Motor neuron (in vitro differentiated cells): ENCODE measurements at regions not wholly inside any gene's neighbourhood (a gene's known extent, or its start where the extent isn't known, plus 50 kb on each side); places are given as distances from the start of the nearest gene placed in this dataset.

ENCODE experiments used
- ATAC-seq, 8 experiments: fragments of 200-7000 bp; cut with Tn5 transposase; replicated peaks in 6 of 8; 2 replicates each; pipeline ENCODE4 v1.8.0; 2021; ENCODE audit warnings: mild to moderate bottlenecking in 8 of 8, moderate library complexity in 8 of 8
- H3K27ac ChIP-seq, 2 donors: fragments of 250-450 bp; sonication (Bioruptor Pico); 2 replicates each; pipeline ENCODE4 v1.9.0; 2021; ENCODE audit warnings: antibody characterized with exemption in 2 of 2, mild to moderate bottlenecking in 2 of 2, moderate library complexity in 1 of 2
- H3K4me1 ChIP-seq, 2 donors: fragments of 250-450 bp; sonication (Bioruptor Pico); replicated peaks in 1 of 2; 2 replicates each; pipeline ENCODE4 v1.6.1; 2021; ENCODE audit warnings: antibody characterized with exemption in 2 of 2, mild to moderate bottlenecking in 2 of 2, moderate library complexity in 1 of 2
- H3K4me3 ChIP-seq, 5 donors: fragments of 250-450 bp; sonication (Bioruptor Pico); 2 replicates each; pipeline ENCODE4 v1.9.0; 2021; ENCODE audit warnings: antibody characterized with exemption in 5 of 5, mild to moderate bottlenecking in 5 of 5, moderate library complexity in 4 of 5
- WGBS, 10 experiments: fragments of 450-650 bp; shearing (Covaris generic); methylation state at CpG; one replicate each; pipeline ENCODE4 v1.0.0; 2022; 5-methylcytosine and 5-hydroxymethylcytosine counted together
- in situ Hi-C, 9 experiments: fragments of 400-800 bp; cut with MboI; loops; one replicate each; pipeline ENCODE4 v1.15.0; 2021; ENCODE audit warnings: low sequenced_read_pairs in 9 of 9, low pct_unique_long_range_greater_than_20kb in 2 of 9; ENCODE audit not compliant: unreplicated experiment in 9 of 9

DNA sequence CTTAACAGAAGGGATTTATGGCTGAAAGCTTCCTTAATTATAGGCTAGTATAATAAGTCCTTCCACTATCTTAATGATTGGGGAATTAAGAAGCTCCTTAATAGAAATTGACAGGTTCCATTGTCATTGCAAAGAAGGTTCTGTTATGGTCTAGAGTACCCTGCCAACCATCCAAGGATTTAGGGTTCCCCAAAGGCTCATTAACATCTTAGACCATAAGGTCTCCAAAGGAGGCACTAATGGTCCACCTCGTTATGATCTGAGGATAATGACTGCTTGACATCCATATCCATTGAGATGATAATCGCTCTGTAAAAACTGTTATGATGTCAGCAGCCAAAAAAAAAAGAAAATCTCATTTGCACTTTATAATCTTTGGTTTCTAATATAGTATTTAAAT lies 441.6 kb downstream of the GBA3 start:
- in situ Hi-C loops = no loop called here

GRCh38 chr4:23130845-23131244 lies 438.1 kb downstream of the GBA3 start:
- 41 to 100% (median 85%) methylated on average over 2 of the region's 2 CpGs; no CpG with 5 or more reads in 1 of the 10 experiments for WGBS, 10 experiments
- no peak for ATAC-seq
- H3K27ac ChIP-seq = no peak overlapping the region
- in situ Hi-C loops = no loop called here
- no peak overlapping the region for H3K4me3 ChIP-seq
- peaks cover 0 to 7% of the 10 kb centered on the region in 2 donors for H3K4me1 ChIP-seq

More for the DNA sequence above, 441.6 kb downstream of the GBA3 start:
- Histone ChIP-seq H3K27ac (no peak overlapping the region), H3K4me1 (peaks cover 0 to 7% of the 10 kb centered on the region in 2 donors), H3K4me3 (no peak overlapping the region)
- WGBS, 10 experiments = 44 to 92% (median 67%) methylated on average over 2 of the region's 2 CpGs; no CpG with 5 or more reads in 3 of the 10 experiments
- ATAC-seq = peak in 1 of 8 experiments; percentile 69

DNA sequence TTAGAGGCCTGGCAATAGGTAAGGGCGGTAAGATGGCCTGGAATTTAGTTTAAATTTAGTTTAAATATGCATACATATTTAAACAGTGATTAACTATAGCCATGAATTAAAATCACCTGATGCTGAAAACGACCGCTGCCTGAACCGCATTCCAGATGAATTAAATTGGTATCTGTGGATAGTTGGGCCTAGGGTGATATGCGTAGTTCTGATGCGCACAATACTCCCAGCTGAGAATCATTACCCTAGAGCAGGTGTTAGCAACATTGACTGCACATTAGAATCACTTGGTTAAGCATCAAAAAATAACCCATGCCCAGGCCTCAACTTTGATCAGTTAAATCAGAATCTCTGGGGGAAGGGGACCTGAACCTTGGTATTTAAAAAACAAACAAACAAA lies 432.4 kb downstream of the GBA3 start:
- 7 to 100% (median 81%) methylated on average over 1 to 6 of the region's 6 CpGs; no CpG with 5 or more reads in 2 of the 10 experiments for WGBS, 10 experiments
- peak in 2 of 8 experiments; percentile 79 to 96 for ATAC-seq
- in situ Hi-C loops = no loop called here

DNA sequence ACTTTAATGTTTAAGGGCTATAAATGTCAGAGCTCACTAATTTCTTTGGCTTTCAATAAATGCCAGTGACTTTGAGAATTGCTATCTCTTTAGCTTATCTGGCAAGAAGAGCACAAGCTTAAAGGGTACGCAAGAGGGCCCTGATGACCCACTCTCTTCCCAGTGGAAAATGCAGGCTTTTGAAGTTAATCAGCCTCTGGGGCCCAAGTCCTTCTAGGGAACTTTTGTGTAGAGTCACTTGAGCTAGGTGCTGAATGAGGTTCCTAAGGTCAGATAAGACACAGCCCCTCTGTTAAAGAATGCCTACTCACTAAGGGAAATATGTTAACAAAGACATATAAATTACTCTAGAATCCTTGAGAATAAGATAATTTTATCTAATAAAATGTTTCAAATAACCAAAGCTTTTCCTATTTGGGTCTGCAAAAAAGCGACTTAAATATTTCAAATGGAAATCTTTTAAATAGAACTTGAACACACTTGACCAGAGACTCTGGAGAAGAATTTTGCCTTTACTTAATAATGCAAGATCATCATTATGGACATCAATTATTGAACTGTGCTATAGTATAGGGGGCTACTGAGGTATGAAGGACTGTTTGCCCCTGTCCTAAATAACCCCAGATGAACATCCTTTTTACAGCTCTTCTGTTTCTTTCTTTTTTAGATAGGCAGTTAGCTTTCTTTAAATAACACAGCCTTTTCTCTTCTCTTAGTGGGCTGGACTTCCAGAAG lies 430.1 kb downstream of the GBA3 start:
- Histone ChIP-seq H3K27ac (no peak overlapping the region), H3K4me1 (peaks cover 0 to 3% of the 10 kb centered on the region in 2 donors), H3K4me3 (no peak overlapping the region)
- in situ Hi-C loops = no loop called here
- no peak for ATAC-seq
- WGBS, 10 experiments = 80 to 100% (median 100%) methylated on average over 1 to 2 of the region's 2 CpGs; no CpG with 5 or more reads in 1 of the 10 experiments

More for the DNA sequence above, 432.4 kb downstream of the GBA3 start:
- Histone ChIP-seq H3K4me1 (peaks cover 0 to 3% of the 10 kb centered on the region in 2 donors), H3K4me3 (no peak overlapping the region), H3K27ac (no peak overlapping the region)

DNA sequence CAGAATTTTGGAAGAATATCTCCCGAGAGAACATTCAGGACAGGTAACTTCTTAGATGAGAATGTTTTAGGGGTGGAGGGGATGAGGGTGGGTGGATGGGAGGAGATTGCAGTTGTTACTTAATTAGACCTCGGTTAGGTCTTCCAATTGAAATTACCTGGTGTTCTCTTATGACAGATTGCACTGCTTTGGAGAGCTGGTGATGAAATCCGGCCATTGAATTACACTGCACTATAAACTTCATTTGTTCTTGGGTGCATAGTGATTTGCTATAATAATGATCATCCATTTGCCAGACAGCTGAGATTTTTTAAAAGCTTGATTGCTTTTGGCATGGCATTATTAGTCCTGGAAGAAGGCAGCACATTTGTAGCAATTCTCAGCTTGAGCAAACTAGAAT lies 427.6 kb downstream of the GBA3 start:
- Histone ChIP-seq H3K4me3 (no peak overlapping the region), H3K4me1 (peaks cover 0 to 3% of the 10 kb centered on the region in 2 donors), H3K27ac (no peak overlapping the region)
- in situ Hi-C loops = no loop called here
- WGBS, 10 experiments = 0 to 100% (median 79%) methylated on average over 1 to 3 of the region's 3 CpGs; no CpG with 5 or more reads in 4 of the 10 experiments
- peak in 5 of 8 experiments; percentile 30 to 77 (median 56) for ATAC-seq

GRCh38 chr4:23117826-23118225 lies 425.1 kb downstream of the GBA3 start:
- Histone ChIP-seq H3K4me3 (no peak overlapping the region), H3K4me1 (peaks cover 0 to 3% of the 10 kb centered on the region in 2 donors), H3K27ac (no peak overlapping the region)
- WGBS, 10 experiments = 0 to 100% (median 78%) methylated on average over 1 of the region's 1 CpG; no CpG with 5 or more reads in 1 of the 10 experiments
- in situ Hi-C loops = no loop called here
- no peak for ATAC-seq

GRCh38 chr4:23114538-23114937 lies 421.8 kb downstream of the GBA3 start:
- Histone ChIP-seq H3K4me3 (no peak overlapping the region), H3K27ac (no peak overlapping the region), H3K4me1 (no peaks in the 10 kb centered on the region)
- in situ Hi-C loops = no loop called here
- ATAC-seq = no peak
- 10 to 100% (median 73%) methylated on average over 1 of the region's 1 CpG; no CpG with 5 or more reads in 2 of the 10 experiments for WGBS, 10 experiments

DNA sequence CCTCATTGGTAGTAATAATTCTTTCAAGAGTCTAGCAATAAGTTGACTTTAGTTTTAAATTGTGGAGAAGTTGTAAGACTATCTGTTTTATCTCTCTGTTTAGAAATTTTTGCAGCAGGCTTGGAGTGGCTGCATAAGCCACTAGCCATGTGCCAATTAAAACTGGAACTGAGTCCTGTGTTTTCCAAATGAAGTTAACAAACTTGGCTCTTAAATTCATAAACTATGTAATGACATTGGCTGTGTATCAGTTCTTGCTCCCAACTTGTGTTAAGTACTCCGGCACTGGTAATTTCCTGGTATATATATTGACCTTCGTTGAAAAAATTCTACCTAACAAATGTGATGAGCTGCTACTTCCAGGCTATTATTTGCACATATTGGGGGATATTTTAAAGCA lies 420.4 kb downstream of the GBA3 start:
- no peak overlapping the region for H3K4me3 ChIP-seq
- in situ Hi-C loops = no loop called here
- no peak overlapping the region for H3K27ac ChIP-seq
- no peaks in the 10 kb centered on the region for H3K4me1 ChIP-seq
- ATAC-seq = no peak
- 0 to 100% (median 80%) methylated on average over 1 to 2 of the region's 2 CpGs; no CpG with 5 or more reads in 3 of the 10 experiments for WGBS, 10 experiments

DNA sequence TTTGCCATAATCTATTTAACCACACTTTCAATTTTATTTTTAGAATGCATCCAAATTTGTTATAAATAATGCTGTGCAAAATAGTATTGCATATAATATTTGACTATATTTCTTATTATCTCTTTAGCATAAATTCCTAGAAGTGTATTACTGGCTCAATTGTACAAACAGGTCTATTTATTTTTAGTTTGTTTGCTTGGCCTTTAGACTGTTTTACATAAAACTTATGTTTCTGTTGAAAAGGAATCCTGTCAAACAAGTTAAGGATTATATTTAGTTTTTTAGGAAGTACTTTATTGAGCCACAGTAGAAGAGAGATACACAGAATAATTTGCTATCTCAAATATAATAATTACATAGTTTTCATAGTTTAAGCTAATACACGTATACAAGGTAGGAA lies 413.8 kb downstream of the GBA3 start:
- H3K27ac ChIP-seq = no peak overlapping the region
- no peaks in the 10 kb centered on the region for H3K4me1 ChIP-seq
- ATAC-seq = no peak
- in situ Hi-C loops = no loop called here
- H3K4me3 ChIP-seq = no peak overlapping the region
- 64 to 100% (median 92%) methylated on average over 1 of the region's 1 CpG; no CpG with 5 or more reads in 3 of the 10 experiments for WGBS, 10 experiments

DNA sequence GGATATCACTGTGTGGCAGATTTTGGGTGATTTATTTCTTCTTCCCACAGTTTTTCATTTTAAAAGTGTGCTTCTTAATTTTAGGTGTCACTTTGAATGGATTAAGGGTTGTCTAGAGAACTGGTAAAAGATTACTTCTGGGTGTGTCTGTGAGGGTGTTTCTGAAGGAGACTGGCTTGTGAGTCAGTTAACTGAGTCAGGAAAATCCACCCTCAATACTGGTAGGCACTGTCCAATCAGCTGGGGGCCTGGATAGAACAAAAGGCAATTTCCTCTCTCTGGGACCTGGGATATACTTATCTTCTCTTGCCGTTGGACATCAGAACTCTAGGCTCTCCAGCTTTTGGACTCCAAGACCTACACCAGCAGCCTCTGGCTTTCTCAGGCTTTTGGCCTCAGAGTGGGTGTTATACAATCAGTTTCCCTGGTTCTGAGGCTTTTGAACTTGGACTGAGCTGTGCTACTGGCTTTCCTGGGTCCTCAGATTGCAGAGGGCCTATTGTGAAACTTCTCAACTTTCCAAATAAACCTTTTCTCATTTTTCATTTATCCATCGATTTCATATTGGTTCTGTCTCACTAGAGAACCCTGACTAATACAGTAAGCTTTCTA lies 413.1 kb downstream of the GBA3 start:
- in situ Hi-C loops = no loop called here
- 7 to 100% (median 87%) methylated on average over 1 to 2 of the region's 2 CpGs; no CpG with 5 or more reads in 1 of the 10 experiments for WGBS, 10 experiments
- ATAC-seq = no peak
- Histone ChIP-seq H3K4me1 (no peaks in the 10 kb centered on the region), H3K27ac (no peak overlapping the region), H3K4me3 (no peak overlapping the region)

- ATAC-seq = peak in 1 of 8 experiments; percentile 79
- in situ Hi-C loops = no loop called here
- 13 to 92% (median 73%) methylated on average over 2 to 6 of the region's 6 CpGs for WGBS, 10 experiments
- H3K4me1 ChIP-seq = no peaks in the 10 kb centered on the region
- no peak overlapping the region for H3K27ac ChIP-seq
- H3K4me3 ChIP-seq = no peak overlapping the region
These were observed 404.5 kb downstream of the GBA3 start for GRCh38 chr4:23097251-23097650.

DNA sequence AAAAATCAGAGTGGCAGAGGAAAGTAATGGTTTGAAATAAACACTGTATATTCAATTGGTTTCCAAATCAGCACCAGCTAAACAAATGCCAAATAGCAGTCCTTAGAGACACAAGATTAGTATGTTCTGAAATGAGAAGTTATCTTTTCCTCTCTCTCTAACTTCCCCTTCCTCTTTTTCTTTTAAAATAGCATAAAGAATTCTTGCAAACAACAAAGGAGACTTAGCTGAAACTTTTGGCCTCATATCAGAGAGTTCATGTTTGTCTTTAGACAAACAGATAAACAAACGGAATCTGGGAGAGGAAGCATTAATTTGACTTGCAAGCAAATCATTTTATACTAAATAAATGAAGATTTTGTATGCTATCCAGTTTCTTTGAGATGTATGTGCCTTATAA lies 399.0 kb downstream of the GBA3 start:
- in situ Hi-C loops = no loop called here
- no peak for ATAC-seq
- no peak overlapping the region for H3K27ac ChIP-seq
- no peaks in the 10 kb centered on the region for H3K4me1 ChIP-seq
- WGBS, 10 experiments = 10 to 80% (median 52%) methylated on average over 1 of the region's 1 CpG; no CpG with 5 or more reads in 2 of the 10 experiments
- H3K4me3 ChIP-seq = no peak overlapping the region

GRCh38 chr4:23085249-23085568 lies 392.5 kb downstream of the GBA3 start:
- WGBS, 10 experiments = 11 to 100% (median 79%) methylated on average over 1 to 2 of the region's 2 CpGs; no CpG with 5 or more reads in 4 of the 10 experiments
- H3K4me1 ChIP-seq = no peaks in the 10 kb centered on the region
- H3K4me3 ChIP-seq = no peak overlapping the region
- in situ Hi-C loops = no loop called here
- H3K27ac ChIP-seq = no peak overlapping the region
- ATAC-seq = no peak
